SH-SY5Y (cell line): ENCODE measurements at regions not wholly inside any gene's neighbourhood (a gene's known extent, or its start where the extent isn't known, plus 50 kb on each side); places are given as distances from the start of the nearest gene placed in this dataset.

Experiments
- GATA2 ChIP-seq: IDR thresholded peaks from 2 replicates; pipeline ENCODE4 v1.6.1; 2011; ENCODE audit warnings: mild to moderate bottlenecking, low read depth, low read length
- GATA3 ChIP-seq: IDR thresholded peaks from 2 replicates; pipeline ENCODE4 v1.6.1; 2011; ENCODE audit warnings: low read depth, mild to moderate bottlenecking, low read length, moderate library complexity

DNA sequence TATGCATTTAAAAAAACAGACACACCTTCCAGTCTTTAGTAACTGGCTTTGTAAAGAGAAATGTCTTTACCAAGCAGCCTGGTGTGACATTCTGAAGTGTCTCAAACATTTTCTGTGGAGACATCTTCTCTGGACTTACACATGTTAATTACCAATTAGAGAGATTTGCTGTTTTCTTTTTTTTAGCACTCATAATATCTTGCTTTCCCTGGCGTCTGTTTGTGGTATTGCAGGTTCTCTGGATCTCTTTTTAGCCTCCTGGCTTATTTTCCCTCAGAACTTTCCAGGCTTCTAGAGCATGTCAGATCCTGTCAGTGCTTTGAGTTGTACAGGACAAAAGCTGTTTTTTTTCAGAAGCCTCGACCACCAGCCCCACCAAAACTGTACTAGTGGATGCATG, 92.5 kb downstream of the MSX2 start:
- TF ChIP-seq GATA3, result no peak
- TF ChIP-seq GATA2, result no peak
